DMS114 treated with DMSO at 0.1 percent for 48 hours (cell line): ENCODE measurements at regions not wholly inside any gene's neighbourhood (a gene's known extent, or its start where the extent isn't known, plus 50 kb on each side); places are given as distances from the start of the nearest gene placed in this dataset.
A peak's percentile ranks its signal among the peaks of the same experiment; 100 is the strongest.
"Not testable (repeated sequence)": the region's sequence is repeated elsewhere in the genome, so short reads cannot be mapped to it uniquely, and the experiment has no call there.

ENCODE experiments used
- DNase-seq: peaks from one replicate; lab custom pipeline; 2025; ENCODE audit not compliant: unreplicated experiment; lab: John Stamatoyannopoulos, UW

DNA sequence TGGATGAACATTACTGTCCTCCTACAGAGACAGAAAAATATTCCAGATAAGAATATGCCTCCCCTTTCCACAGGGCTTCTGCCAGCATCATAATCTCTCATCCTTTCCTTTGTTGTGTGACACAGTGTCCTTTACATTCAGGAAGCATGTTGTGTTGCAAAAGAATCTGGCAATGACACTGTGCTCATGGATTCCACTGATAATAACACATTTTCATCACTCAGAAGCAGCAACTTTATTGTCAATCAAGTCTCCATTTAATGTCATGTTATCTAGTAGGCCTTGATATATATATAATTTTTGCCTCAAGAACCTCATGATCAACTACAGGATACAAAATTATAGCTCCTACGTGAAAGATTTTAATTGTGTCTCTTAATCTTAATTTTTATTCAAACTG is 833.9 kb downstream of the FSTL5 start:
- DNase-seq: no peak

GRCh38 chr4:161321706-161322105 is 842.1 kb downstream of the FSTL5 start:
- no peak for DNase-seq

DNA sequence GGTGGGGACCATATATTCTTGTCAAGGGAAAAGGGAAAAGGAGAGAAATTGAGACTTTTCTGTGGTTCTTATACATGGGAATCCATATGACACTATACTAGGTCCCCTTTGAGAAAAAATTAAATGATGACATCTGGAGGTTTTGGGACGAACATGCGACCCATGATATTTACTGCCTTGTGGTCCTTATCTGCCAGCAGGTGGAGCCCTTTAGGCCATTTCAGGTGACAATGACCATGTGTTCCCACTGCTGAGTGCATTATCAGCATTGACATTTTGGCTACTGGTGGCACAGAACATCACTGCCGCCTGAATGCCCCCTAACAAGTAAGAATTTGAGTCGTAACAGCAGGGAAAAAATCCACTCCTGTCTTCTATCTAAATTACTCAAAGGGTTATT is 843.4 kb downstream of the FSTL5 start:
- DNase-seq: no peak

- no peak for DNase-seq
These were observed 846.8 kb downstream of the FSTL5 start for GRCh38 chr4:161317000-161317399.

DNA sequence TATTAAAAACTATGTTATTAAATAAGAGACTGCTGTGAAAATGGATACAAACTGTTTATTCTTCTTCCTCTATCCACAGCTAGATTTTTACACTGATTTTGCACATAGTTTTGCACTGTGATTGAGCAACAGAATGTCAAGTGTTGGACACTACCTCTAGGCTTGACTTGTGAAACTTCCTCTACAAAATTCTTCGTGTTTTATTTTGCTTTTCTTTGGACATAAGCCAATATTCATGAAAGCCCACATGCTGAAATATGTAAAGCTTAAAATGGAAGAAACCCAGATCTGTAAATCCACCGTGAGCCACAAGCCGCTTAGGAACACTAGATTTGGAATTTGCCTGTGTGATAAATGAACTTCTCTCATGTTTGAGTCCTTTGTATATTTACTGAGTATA is 849.4 kb downstream of the FSTL5 start:
- no peak for DNase-seq

DNA sequence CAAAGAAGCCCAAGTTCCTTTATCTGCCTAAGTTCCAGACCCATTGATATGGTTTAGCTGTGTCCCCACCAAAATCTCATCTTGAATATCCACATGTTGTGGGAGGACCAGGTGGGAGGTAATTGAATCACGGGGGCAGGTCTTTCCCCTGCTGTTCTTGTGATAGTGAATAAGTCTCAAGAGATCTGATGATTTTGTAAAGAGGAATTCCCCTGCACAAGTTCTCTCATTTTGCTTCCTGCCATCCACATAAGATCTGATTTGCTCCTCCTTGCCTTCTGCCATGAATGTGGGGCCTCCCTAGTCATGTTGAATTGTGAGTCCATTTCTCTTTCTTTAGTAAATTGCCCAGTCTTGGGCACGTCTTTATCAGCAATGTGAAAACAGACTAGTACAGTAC is 860.2 kb downstream of the FSTL5 start:
- no peak for DNase-seq

GRCh38 chr4:161291222-161291621 is 872.6 kb downstream of the FSTL5 start:
- DNase-seq: no peak

DNA sequence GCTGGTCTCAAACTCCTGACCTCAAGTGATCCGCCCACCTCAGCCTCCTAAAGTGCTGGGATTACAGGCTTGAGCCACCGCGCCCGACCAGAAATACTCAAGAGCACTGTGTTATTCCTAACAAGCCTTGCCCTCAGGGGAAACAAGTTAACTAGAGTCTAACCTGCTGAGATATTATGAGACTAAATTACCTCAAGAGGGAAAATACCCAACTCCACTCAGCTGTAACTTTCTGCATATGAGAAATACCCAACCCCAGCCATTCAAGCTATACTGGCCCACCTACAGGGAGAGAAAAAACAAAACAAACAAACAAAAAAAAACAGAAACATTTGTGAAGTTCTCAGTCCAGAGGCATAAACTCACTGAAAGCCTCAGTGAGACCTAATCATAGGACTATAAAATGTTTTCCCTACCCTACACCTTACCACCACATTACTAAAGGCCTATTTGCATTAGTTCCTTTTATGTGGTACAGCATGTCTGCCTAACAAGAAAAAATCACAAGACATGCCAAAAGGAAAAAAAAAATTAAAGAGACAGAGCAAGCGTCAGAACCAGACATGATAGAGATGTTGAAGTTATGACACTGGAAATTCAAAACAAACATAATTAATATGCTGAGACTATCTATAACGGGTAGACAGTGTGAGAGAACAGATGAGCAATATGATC is 876.0 kb downstream of the FSTL5 start:
- DNase-seq: no peak

DNA sequence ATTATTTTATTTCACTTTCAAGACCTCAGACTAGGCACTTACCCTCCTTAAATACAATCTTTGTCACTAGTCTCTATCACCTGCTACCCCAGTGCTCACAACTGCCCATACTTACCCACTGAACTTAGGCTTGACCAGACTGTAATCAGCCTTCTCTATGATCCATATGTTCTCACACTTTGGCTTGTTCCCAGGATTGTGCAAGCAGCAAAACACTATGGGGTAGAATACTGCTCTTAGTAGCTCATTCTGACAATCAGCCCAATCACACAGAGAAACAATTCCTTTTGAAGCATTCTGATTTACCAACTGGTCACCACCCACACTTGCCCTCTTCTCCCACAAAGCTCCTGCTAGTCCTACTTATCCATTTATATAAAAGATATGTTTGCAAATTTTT is 878.3 kb downstream of the FSTL5 start:
- DNase-seq: no peak

DNA sequence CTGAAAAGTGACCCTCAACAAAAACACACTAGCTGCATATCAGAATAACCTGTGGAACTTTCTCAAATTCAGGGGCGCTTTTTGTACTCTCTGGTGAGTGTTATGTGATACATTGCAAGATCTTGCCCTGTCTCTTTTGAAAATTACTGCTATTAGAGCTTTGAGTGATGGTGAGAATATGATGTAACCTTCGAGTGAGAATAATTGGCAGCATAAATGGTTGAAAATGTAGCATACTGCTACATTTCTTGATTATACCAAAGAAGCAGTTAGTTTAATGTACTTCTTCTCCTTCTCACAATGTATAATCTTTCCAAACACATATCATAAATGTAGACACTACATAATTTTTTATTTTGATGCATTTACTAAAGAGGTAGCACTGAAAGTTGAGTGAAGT is 882.9 kb downstream of the FSTL5 start:
- no peak for DNase-seq

- DNase-seq: no peak
These were observed 884.7 kb downstream of the FSTL5 start for GRCh38 chr4:161279095-161279494.

DNA sequence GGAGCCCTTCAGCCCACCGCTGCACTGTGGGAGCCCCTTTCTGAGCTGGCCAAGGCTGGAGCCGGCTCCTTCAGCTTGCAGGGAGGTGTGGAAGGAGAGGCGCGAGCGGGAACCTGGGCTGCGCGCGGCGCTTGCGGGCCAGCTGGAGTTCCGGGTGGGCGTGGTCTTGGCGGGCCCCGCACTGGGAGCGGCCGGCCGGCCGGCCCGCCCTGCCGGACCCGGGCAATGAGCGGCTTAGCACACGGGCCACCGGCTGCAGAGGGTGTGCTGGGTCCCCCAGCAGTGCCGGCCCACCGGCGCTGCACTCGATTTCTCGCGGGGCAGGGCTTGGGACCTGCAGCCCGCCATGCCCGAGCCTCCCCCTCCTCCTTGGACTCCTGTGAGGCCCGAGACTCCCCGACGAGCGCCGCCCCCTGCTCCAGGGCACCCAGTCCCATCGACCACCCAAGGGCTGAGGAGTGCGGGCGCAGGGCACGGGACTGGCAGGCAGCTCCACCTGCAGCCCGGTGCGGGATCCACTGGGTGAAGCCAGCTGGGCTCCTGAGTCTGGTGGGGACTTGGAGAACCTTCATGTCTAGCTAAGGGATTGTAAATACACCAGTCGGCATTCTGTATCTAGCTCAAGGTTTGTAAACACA is 886.5 kb downstream of the FSTL5 start:
- not testable (repeated sequence) for DNase-seq

- DNase-seq: no peak
These were observed 890.2 kb downstream of the FSTL5 start for GRCh38 chr4:161273607-161274006.

DNA sequence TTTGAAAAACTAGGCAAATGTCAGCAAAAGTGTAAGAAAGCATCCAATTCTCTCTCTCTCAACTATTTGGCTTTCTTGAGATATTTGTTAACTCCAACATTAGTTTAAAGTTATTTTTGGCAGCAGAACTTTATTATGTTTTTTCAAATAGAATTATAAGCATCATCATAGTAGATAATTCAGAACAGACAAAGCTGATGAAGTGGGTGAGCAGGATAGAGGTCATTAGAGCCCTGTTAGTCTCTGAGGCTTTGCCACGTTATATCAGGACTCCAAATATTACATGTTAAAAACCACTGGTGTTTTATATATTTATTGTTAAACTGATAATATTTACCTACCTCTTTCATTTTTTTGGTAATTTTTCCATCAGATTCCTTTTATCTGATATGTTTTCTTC is 903.0 kb downstream of the FSTL5 start:
- DNase-seq: no peak

GRCh38 chr4:161256716-161257115 is 907.1 kb downstream of the FSTL5 start:
- DNase-seq: no peak

GRCh38 chr4:161256172-161256571 is 907.6 kb downstream of the FSTL5 start:
- DNase-seq: no peak

- no peak for DNase-seq
These were observed 909.4 kb downstream of the FSTL5 start for GRCh38 chr4:161254375-161254774.

DNA sequence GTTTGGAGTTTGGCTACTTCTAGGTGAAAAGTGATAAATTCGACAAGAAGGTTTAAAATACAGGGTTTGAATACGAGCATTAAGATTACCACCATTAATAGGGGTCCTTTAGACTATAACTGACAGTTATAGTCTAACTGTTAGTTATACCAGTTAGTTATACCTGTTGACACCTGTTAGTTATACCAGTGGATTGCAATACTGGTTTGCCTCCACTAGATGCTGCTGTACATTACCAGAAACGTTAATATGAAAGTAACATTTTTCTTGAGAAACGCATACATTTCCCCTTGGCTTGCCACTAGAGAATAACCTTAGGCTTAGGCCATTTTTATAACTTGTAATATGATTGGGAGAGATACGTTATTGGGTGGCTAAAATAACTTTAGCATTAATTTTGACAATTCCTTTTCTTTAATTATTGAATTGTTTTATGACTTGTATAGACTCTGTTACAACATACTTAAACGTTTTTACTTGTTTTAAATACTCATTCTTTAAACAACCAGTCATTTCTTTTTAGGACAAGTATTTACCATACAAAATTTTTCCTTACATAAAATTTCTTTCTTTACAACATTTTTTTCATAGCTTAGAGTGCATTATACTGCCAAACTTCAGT is 911.2 kb downstream of the FSTL5 start:
- DNase-seq: peak; percentile 5

DNA sequence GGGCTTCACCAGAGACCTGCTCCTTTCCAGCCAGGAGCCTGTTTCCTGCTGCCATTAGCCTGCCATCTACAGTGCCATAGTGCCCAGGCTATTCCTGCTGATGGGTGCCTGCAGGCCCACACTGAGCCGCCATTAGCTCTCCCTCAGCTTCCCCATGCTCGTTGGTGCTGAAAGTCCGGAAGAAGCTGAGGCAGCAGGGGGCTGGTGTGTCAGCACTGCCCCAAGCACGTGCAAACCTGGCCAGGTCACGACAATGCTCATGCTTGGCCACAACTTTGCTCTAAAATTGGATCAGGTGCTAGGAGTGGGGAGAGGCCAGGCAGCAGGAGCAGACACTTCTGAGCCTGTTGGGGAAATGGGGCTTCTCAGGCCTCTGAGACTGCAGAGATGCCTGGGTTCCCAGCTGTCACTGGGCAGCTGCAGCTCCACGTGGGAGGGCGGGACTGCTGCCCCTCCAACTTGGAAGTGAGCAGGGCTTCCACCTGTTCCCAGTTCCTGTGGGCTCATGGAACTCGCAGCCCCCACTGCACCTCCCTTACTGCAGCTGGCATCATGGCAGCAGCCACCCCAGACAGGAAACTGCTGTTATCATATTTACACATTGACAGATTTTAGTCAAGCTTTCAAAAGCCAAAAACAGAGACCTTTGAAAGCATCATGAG is 913.9 kb downstream of the FSTL5 start:
- DNase-seq: no peak

DNA sequence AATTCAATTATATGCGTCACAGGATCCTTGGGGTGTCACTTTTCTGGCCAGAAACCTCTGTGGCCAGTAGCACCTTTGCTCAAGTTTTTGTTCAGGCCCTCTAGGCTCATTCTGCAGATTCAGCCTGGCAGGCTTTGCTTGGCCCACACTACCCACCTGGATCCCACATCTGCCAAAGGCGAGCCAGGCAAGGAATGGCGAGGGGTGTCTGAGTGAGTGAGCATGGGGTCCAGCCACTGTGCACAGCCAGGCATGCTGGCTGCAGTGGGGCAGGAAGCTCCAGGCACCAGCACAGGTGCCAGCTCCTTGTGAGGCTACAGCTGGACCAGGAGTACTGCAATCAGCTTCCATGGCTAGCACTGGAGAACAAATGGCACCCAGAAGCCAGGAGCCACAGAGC is 914.9 kb downstream of the FSTL5 start:
- no peak for DNase-seq

DNA sequence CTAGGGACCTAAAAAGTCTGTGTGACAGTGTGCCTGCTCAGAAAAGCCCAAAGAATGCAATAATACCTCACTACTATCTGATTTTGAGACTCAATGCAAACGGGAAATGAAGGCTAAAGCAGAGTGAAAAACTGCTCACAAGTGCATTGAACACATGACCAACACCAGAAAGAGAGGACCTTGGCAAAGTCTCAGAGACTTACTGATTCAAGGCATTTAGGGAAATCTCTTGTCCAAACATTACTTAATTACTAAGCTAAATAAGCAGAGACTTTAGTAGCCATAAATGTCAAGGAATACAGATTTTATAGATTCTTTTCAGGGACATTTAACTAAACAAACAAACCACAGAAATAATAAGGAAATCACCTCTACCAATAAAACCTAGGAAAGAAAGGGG is 916.0 kb downstream of the FSTL5 start:
- no peak for DNase-seq

DNA sequence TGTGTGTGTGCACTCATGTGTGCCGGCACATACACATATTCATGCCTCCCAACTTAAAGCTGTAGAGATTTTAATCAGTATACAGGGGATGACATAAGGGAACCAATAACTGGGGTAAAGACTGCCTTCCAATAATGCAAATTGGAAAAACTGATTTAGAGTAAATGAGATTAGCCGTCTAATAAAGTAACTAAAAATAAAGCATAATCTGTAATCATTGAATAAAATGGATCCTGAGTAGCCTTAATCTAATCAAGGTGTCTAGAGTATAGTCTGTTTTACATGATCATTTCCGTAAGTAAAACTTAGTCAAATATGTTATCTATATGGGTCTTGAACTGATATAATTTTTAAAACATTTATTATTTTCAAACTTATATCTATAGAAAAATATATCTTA is 925.8 kb downstream of the FSTL5 start:
- DNase-seq: no peak
